ENCODE measurements at regions not wholly inside any gene's neighbourhood (a gene's known extent, or its start where the extent isn't known, plus 50 kb on each side); places are given as distances from the start of the nearest gene placed in this dataset.

DNA sequence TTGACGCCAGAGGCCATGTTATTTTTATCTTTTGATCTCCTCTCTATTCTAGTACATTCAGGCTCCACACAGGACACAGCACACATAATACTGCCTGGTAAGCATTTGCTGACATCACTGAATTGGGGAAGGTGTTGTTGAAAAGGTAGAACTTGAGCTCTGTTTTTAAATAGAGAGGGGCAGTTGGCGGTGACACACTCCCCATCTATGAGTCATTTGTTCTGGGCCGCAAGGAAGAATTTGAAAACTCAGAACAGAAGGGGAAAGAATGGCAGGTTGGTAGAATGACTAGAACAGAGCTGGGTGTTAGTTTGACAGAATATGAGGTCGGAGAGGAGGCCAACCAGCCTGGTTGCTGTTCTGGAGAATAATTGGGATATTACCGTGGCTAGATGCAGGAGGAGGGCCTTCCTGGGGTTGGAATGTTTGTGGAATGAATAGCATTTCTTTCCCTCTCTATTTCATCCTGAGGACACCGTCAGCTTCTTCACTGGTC, 52.1 kb upstream of the ERRFI1 start:
- DNase-seq = no peak

GRCh38 chr1:8077602-8078001, 51.5 kb upstream of the ERRFI1 start:
- no peak for DNase-seq

- no peak for DNase-seq
These were observed 51.0 kb upstream of the ERRFI1 start for GRCh38 chr1:8077120-8077573.

DNA sequence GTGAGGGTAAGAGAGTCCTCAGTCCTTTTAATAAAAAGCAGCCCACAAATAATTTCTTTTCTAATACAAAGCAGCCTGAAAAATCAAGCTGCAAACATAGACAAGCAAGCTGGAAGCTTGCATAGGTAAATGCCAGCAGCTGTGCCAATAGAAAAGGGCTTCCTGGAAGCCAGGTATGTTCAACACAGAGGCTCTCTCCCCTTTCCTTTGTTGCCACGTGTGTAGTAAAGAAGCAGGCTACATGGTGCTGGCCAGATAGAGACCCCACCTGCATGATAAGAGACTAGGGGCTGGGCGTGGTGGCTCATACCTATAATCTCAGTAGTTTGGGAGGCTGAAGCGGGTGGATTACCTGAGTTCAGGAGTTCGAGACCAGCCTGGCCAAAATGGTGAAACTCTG, 50.1 kb upstream of the ERRFI1 start:
- no peak for DNase-seq
